ENCODE measurements at regions not wholly inside any gene's neighbourhood (a gene's known extent, or its start where the extent isn't known, plus 50 kb on each side); places are given as distances from the start of the nearest gene placed in this dataset.
"Not testable (repeated sequence)": the region's sequence is repeated elsewhere in the genome, so short reads cannot be mapped to it uniquely, and the experiment has no call there.

- Mint-ChIP-seq H3K4me3 (no peak overlapping the region), H3K36me3 (ENCODE audit: low read depth) (no peaks in the 10 kb centered on the region), H3K4me1 (no peaks in the 10 kb centered on the region), H3K9me3 (no peaks in the 10 kb centered on the region), H3K27me3 (peaks cover 7% of the 10 kb centered on the region), H3K27ac (no peak overlapping the region)
- POLR2A ChIA-PET, result no interaction called here
- ATAC-seq (ENCODE audit: low read depth) (no peak), DNase-seq (no peak)
- intact Hi-C loops (cut with micrococcal nuclease), result no loop called here
- no peak for TF ChIP-seq CTCF (IDR thresholded peaks at IDR 0.05)
- CTCF ChIA-PET, result no interaction called here
These were observed 597.1 kb downstream of the ACTL7B start for GRCh38 chr9:108258640-108259039.

- intact Hi-C loops (cut with micrococcal nuclease), result no loop called here
- POLR2A ChIA-PET, result no interaction called here
These were observed 598.4 kb downstream of the ACTL7B start for GRCh38 chr9:108257382-108257781.

GRCh38 chr9:108254236-108254635 is 601.5 kb downstream of the ACTL7B start:
- no peak overlapping the region for H3K4me3 Mint-ChIP-seq
- no peak overlapping the region for H3K27ac Mint-ChIP-seq
- H3K27me3 Mint-ChIP-seq, result peaks cover 9% of the 10 kb centered on the region
- H3K36me3 Mint-ChIP-seq (ENCODE audit: low read depth), result no peaks in the 10 kb centered on the region
- ATAC-seq (ENCODE audit: low read depth) (no peak), DNase-seq (no peak)
- ChIA-PET POLR2A (no interaction called here), CTCF (no interaction called here)
- H3K4me1 Mint-ChIP-seq, result no peaks in the 10 kb centered on the region
- TF ChIP-seq CTCF (IDR thresholded peaks at IDR 0.05), result no peak
- intact Hi-C loops (cut with micrococcal nuclease), result no loop called here
- no peaks in the 10 kb centered on the region for H3K9me3 Mint-ChIP-seq

More at GRCh38 chr9:108257382-108257781, 598.4 kb downstream of the ACTL7B start:
- no peak for DNase-seq
- TF ChIP-seq CTCF (IDR thresholded peaks at IDR 0.05), result no peak
- no peaks in the 10 kb centered on the region for H3K36me3 Mint-ChIP-seq (ENCODE audit: low read depth)
- CTCF ChIA-PET, result no interaction called here
- peaks cover 9% of the 10 kb centered on the region for H3K27me3 Mint-ChIP-seq
- H3K27ac Mint-ChIP-seq, result no peak overlapping the region
- no peaks in the 10 kb centered on the region for H3K9me3 Mint-ChIP-seq
- no peak for ATAC-seq (ENCODE audit: low read depth)
- no peaks in the 10 kb centered on the region for H3K4me1 Mint-ChIP-seq
- H3K4me3 Mint-ChIP-seq, result no peak overlapping the region

- H3K4me3 Mint-ChIP-seq; H3K27ac Mint-ChIP-seq; H3K4me1 Mint-ChIP-seq; POLR2A ChIA-PET; ATAC-seq (ENCODE audit: low read depth); CTCF ChIA-PET; DNase-seq; H3K9me3 Mint-ChIP-seq; H3K36me3 Mint-ChIP-seq (ENCODE audit: low read depth); H3K27me3 Mint-ChIP-seq; intact Hi-C loops (cut with micrococcal nuclease): not testable (repeated sequence)
These were observed 608.4 kb downstream of the ACTL7B start for GRCh38 chr9:108247391-108247790.

GRCh38 chr9:108245901-108246300 is 609.9 kb downstream of the ACTL7B start:
- TF ChIP-seq CTCF (IDR thresholded peaks at IDR 0.05), result no peak
- CTCF ChIA-PET, result no interaction called here
- no peaks in the 10 kb centered on the region for H3K9me3 Mint-ChIP-seq

GRCh38 chr9:108245331-108245730 is 610.5 kb downstream of the ACTL7B start:
- Mint-ChIP-seq H3K4me3 (no peak overlapping the region), H3K27me3 (no peaks in the 10 kb centered on the region), H3K27ac (no peak overlapping the region), H3K36me3 (ENCODE audit: low read depth) (no peaks in the 10 kb centered on the region), H3K4me1 (no peaks in the 10 kb centered on the region), H3K9me3 (no peaks in the 10 kb centered on the region)
- DNase-seq (no peak), ATAC-seq (ENCODE audit: low read depth) (no peak)
- POLR2A ChIA-PET, result no interaction called here
- TF ChIP-seq CTCF (IDR thresholded peaks at IDR 0.05), result no peak
- CTCF ChIA-PET, result no interaction called here
- intact Hi-C loops (cut with micrococcal nuclease), result no loop called here

More at GRCh38 chr9:108245901-108246300, 609.9 kb downstream of the ACTL7B start:
- no peaks in the 10 kb centered on the region for H3K4me1 Mint-ChIP-seq
- no peak overlapping the region for H3K4me3 Mint-ChIP-seq
- DNase-seq (no peak), ATAC-seq (ENCODE audit: low read depth) (no peak)
- no peaks in the 10 kb centered on the region for H3K27me3 Mint-ChIP-seq
- POLR2A ChIA-PET, result no interaction called here
- H3K27ac Mint-ChIP-seq, result no peak overlapping the region
- no peaks in the 10 kb centered on the region for H3K36me3 Mint-ChIP-seq (ENCODE audit: low read depth)
- intact Hi-C loops (cut with micrococcal nuclease), result no loop called here
